ENCODE measurements at regions not wholly inside any gene's neighbourhood (a gene's known extent, or its start where the extent isn't known, plus 50 kb on each side); places are given as distances from the start of the nearest gene placed in this dataset.

GRCh38 chr3:127358641-127359040, 70.8 kb upstream of the PRR20G start:
- H3K9me3 Mint-ChIP-seq, result peaks cover 37% of the 10 kb centered on the region
- no peak overlapping the region for H3K27ac Mint-ChIP-seq
- H3K4me3 Mint-ChIP-seq, result no peak overlapping the region
- H3K27ac ChIP-seq (ENCODE audit: low read depth, low read length), result no peak overlapping the region
- H3K4me1 ChIP-seq (ENCODE audit: control insufficient read depth, insufficient read depth, low read length), result no peaks in the 10 kb centered on the region
- H3K9ac ChIP-seq (ENCODE audit: extremely low read depth, low read length, poor library complexity, severe bottlenecking), result no peak overlapping the region
- no peaks in the 10 kb centered on the region for H3K36me3 Mint-ChIP-seq (ENCODE audit: low read depth)
- peaks cover 60% of the 10 kb centered on the region for H3K27me3 Mint-ChIP-seq (ENCODE audit: insufficient read depth)
- no peak overlapping the region for H3K4me3 ChIP-seq (ENCODE audit: low read length)
- H3K36me3 ChIP-seq (ENCODE audit: control insufficient read depth, insufficient read depth, low read length), result no peaks in the 10 kb centered on the region
- no peak for DNase-seq
- no peaks in the 10 kb centered on the region for H3K4me1 Mint-ChIP-seq
- peaks cover 3% of the 10 kb centered on the region for H3K27me3 ChIP-seq (ENCODE audit: control insufficient read depth, insufficient read depth, low read length, poor library complexity, severe bottlenecking)
- H3K9me3 ChIP-seq (ENCODE audit: control insufficient read depth, low read length), result peaks cover 26% of the 10 kb centered on the region
- WGBS, 2 experiments (ENCODE audit: insufficient coverage in 1 of 2, insufficient read length in 1 of 2), result 84 to 87% methylated on average over 6 of the region's 6 CpGs
- TF ChIP-seq CTCF (conservative IDR thresholded peaks at IDR 0.05), result no peak

- Mint-ChIP-seq H3K27ac (no peak overlapping the region), H3K9me3 (peaks cover 37% of the 10 kb centered on the region), H3K4me3 (no peak overlapping the region), H3K27me3 (ENCODE audit: insufficient read depth) (peaks cover 41% of the 10 kb centered on the region), H3K36me3 (ENCODE audit: low read depth) (no peaks in the 10 kb centered on the region), H3K4me1 (no peaks in the 10 kb centered on the region)
- H3K27ac ChIP-seq (ENCODE audit: low read depth, low read length), result no peak overlapping the region
- no peak for TF ChIP-seq CTCF (conservative IDR thresholded peaks at IDR 0.05)
- H3K4me1 ChIP-seq (ENCODE audit: control insufficient read depth, insufficient read depth, low read length), result no peaks in the 10 kb centered on the region
- H3K9ac ChIP-seq (ENCODE audit: extremely low read depth, low read length, poor library complexity, severe bottlenecking), result no peak overlapping the region
- no peak overlapping the region for H3K4me3 ChIP-seq (ENCODE audit: low read length)
- no peaks in the 10 kb centered on the region for H3K36me3 ChIP-seq (ENCODE audit: control insufficient read depth, insufficient read depth, low read length)
- H3K27me3 ChIP-seq (ENCODE audit: control insufficient read depth, insufficient read depth, low read length, poor library complexity, severe bottlenecking), result no peaks in the 10 kb centered on the region
- H3K9me3 ChIP-seq (ENCODE audit: control insufficient read depth, low read length), result peaks cover 26% of the 10 kb centered on the region
- no peak for DNase-seq
- 81 to 100% methylated on average over 2 of the region's 2 CpGs for WGBS, 2 experiments (ENCODE audit: insufficient coverage in 1 of 2, insufficient read length in 1 of 2)
These were observed 68.5 kb upstream of the PRR20G start for GRCh38 chr3:127356381-127356780.

GRCh38 chr3:127354761-127355160, 66.9 kb upstream of the PRR20G start:
- peaks cover 37% of the 10 kb centered on the region for H3K9me3 Mint-ChIP-seq
- H3K36me3 Mint-ChIP-seq (ENCODE audit: low read depth), result no peaks in the 10 kb centered on the region
- no peak overlapping the region for H3K4me3 Mint-ChIP-seq
- Histone ChIP-seq H3K27me3 (ENCODE audit: control insufficient read depth, insufficient read depth, low read length, poor library complexity, severe bottlenecking) (no peaks in the 10 kb centered on the region), H3K4me3 (ENCODE audit: low read length) (no peak overlapping the region), H3K9me3 (ENCODE audit: control insufficient read depth, low read length) (peaks cover 26% of the 10 kb centered on the region), H3K4me1 (ENCODE audit: control insufficient read depth, insufficient read depth, low read length) (no peaks in the 10 kb centered on the region), H3K9ac (ENCODE audit: extremely low read depth, low read length, poor library complexity, severe bottlenecking) (no peak overlapping the region), H3K36me3 (ENCODE audit: control insufficient read depth, insufficient read depth, low read length) (no peaks in the 10 kb centered on the region), H3K27ac (ENCODE audit: low read depth, low read length) (no peak overlapping the region)
- TF ChIP-seq CTCF (conservative IDR thresholded peaks at IDR 0.05), result no peak
- no peaks in the 10 kb centered on the region for H3K4me1 Mint-ChIP-seq
- 79 to 100% methylated on average over 1 to 3 of the region's 3 CpGs for WGBS, 2 experiments (ENCODE audit: insufficient coverage in 1 of 2, insufficient read length in 1 of 2)
- H3K27me3 Mint-ChIP-seq (ENCODE audit: insufficient read depth), result peaks cover 32% of the 10 kb centered on the region
- no peak for DNase-seq
- no peak overlapping the region for H3K27ac Mint-ChIP-seq
